ENCODE measurements at regions not wholly inside any gene's neighbourhood (a gene's known extent, or its start where the extent isn't known, plus 50 kb on each side); places are given as distances from the start of the nearest gene placed in this dataset.

- TF ChIP-seq YY1 (IDR thresholded peaks at IDR 0.05) (no peak), MAX (IDR thresholded peaks at IDR 0.05) (no peak), RAD21 (IDR thresholded peaks at IDR 0.05) (no peak), RXRA (IDR thresholded peaks at IDR 0.05) (no peak)
- TF ChIP-seq, protein P1, sequence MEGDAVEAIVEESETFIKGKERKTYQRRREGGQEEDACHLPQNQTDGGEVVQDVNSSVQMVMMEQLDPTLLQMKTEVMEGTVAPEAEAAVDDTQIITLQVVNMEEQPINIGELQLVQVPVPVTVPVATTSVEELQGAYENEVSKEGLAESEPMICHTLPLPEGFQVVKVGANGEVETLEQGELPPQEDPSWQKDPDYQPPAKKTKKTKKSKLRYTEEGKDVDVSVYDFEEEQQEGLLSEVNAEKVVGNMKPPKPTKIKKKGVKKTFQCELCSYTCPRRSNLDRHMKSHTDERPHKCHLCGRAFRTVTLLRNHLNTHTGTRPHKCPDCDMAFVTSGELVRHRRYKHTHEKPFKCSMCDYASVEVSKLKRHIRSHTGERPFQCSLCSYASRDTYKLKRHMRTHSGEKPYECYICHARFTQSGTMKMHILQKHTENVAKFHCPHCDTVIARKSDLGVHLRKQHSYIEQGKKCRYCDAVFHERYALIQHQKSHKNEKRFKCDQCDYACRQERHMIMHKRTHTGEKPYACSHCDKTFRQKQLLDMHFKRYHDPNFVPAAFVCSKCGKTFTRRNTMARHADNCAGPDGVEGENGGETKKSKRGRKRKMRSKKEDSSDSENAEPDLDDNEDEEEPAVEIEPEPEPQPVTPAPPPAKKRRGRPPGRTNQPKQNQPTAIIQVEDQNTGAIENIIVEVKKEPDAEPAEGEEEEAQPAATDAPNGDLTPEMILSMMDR (IDR thresholded peaks at IDR 0.05; ENCODE audit: low read depth, low read length, missing input control): no peak
- TF ChIP-seq, protein P2, sequence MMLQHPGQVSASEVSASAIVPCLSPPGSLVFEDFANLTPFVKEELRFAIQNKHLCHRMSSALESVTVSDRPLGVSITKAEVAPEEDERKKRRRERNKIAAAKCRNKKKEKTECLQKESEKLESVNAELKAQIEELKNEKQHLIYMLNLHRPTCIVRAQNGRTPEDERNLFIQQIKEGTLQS (IDR thresholded peaks at IDR 0.05): no peak
Measured at GRCh38 chr6:48404927-48405326, 293.9 kb upstream of the PTCHD4 start.

Measured in liver (tissue), 3 donors.